GM19467 (cell line): ENCODE measurements at regions not wholly inside any gene's neighbourhood (a gene's known extent, or its start where the extent isn't known, plus 50 kb on each side); places are given as distances from the start of the nearest gene placed in this dataset.

Source experiments
- ATAC-seq: cut with Tn5 transposase; IDR thresholded peaks from one replicate; pipeline ENCODE4 v1.9.1; 2021; ENCODE audit warnings: mild to moderate bottlenecking, moderate library complexity; ENCODE audit not compliant: unreplicated experiment

DNA sequence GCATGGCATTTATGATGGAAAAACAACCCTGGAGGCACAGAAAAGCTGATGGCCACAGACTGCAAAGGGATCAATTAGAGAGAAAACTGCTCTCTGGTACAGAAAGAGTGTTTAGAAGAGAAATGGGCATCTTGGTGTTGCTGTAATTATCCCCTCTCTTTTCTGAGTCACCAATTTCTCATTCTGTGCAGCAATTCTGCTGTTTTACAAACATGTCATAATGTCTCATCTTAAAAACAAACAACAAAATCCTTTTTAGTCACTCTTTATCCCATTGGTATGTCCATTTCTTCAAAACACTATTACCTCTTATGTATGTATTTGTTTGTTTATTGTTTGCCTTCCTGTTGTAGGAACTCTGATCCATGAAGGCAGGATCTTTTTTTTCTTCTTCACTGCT, 73.9 kb upstream of the HK2 start:
- ATAC-seq = no peak

DNA sequence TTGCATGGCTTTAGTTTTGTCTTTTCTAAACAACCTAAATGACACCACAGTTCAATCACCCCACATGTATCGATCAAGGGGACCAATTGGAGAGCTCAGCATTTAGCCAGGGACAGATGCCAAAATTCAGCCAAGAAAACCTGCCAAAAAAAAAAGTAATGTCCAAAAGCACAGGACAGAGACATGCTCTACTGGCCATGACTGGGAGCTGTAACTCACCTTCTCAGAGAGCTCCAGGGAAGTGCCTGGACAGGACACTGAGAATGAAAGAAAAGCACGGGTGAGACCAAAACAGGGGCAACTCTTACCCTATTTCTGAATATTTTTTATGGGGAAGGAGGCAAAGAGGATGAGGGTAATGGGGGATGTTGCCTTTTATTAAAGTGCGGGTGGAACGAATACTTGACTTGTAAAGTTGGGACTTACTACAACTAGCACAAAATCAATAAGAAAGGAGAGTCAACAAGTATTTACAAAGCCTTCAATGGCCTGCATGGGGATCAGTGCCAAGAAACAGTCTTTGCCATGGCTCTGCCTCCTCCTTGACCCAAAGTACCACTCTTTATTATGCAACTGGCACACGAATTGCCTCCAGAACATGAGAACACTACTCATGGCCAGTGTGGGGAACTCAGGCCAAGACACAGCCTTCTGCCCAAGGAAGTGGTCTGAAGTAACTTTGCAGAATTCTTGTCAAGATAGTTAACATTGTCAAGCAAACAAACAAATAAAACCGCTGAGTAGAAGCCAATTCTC, 72.9 kb upstream of the HK2 start:
- ATAC-seq = no peak

DNA sequence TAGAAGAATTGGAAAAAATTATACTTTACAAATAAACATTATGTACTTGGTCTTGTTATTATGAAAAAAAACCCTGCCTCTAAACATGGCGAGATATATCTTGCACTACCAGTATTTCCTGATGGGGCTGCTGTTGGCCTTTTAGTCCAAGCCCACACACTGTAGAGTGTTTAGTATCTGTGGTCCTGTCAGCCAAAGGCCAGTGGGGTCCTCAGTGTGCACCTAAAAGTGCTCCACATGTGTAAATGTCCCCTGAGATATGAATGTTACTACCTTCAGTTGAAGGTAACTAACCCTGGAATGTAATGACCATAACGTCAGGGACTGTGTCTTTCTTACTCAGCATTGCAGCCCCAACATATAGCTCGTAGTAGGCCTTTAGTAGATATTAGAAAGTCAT, 71.1 kb upstream of the HK2 start:
- no peak for ATAC-seq

DNA sequence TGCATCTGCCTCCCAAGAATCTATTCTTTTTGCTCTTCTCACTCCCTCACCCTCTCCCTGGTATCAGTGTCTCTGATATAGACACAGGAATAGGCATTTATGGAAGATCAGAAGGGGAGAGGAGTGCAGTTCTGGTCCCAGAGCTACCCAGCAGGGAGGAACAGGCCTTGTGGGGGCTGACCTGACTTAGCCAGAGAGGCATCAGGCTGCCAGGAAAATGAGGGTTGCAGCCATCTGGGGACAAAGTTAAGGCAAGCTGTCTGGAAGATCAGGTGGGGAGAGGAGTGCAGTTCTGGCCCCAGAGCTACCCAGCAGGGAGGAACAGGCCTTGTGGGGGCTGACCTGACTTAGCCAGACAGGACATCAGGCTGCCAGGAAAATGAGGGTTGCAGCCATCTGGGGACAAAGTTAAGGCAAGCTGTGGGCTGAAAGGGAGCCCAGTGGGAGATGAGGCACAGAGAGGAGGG, 69.9 kb upstream of the HK2 start:
- no peak for ATAC-seq

DNA sequence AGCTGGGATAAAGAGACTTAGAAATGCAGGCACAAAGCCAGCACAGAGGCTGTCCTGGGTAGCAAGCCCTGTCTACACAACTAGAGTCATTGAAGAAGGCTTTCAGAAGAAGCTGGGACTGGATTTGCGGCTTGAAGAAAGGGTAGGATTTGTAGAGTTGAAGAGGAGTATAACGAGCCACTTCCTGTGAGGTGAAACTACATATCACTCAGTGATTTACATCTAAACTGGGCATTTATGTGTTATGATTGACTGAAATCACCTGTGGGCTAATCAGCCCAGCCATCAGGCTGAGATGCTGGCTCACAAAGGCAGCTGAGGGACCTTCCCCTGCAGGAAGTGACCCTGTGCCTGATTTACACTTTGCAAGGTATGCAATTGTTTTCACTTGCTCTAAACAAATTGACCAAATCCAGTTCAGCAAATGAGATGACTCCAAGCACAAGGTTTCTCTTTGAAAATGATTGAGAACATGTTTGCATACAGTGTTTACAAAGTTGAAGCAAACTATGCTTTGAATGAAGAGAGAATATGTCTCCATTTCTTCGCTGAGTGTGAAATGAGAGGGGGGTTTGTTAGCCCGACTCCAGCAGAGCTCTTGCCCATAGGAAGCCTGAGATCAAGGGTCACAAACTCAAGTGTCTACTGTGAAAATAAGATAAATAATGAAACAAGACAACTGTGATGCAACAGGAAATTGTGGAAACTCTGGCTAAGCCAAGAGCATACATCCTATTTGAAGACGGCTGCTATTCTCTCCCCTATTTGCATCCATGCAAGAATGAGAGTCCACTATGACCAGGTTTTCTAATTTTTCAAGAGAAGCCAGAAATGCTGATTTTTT, 69.3 kb upstream of the HK2 start:
- ATAC-seq = no peak

DNA sequence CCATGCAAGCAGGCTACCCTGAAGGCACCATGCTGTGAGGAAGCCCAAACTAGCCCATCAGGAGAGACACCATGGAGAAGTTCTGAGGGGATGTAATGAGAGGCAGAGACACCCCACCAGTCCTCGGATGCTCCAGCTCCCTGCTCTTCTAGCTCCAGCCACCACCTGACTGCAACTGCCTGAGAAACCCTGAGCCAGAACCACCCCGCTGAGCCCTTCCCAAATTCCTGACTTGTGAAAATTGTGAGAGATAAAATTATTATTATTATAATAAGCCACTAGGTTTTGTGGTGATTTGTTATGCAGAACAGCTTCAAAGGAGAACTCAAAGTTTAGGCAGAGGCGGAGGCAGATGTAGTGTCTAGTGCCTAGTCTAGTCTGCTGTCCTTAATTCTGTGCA, 67.1 kb upstream of the HK2 start:
- ATAC-seq = no peak

DNA sequence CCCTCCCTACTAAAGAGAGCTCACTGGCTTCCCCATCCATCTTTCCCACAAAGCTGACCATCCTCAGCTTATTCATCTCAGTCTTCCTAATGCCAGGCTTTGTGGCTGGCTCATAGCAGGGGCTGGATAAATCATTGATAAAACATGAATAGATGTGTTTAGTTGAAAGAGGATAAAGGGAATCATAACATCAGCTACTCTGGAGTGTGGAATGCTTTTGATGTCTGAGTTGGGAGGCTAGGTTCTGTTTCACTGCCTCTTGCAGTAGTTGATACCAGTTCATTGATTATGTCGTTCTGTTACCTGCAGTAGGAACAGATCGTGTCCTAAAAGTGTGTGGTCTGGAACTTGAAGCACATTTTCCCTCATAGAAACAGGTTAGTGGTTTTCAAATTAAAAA, 66.3 kb upstream of the HK2 start:
- ATAC-seq = no peak

DNA sequence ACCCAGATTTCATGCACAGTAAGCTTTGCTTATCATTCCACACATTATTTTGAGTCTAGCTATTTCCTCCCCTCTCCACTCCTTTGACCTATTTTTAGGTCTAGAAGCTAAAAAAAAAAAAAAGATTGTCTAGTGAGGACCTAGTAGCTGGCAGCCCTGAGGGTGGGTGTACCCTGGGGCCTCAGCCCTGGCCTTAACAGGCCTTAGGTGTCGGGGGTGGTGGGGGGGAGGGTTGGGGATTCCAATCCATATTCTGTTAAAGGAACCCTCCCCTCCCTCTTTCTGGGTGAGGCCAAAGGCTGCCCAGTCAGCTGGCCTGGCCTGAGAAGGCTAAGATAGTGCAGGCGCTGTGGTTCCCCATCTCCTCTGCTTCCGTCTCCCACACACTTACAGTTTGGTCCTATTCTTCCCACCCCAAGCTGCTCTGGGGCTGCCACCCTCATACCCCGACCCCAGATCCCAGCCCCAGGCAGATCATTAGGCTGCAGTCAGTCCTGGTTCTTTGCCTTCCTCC, 65.5 kb upstream of the HK2 start:
- ATAC-seq = no peak

DNA sequence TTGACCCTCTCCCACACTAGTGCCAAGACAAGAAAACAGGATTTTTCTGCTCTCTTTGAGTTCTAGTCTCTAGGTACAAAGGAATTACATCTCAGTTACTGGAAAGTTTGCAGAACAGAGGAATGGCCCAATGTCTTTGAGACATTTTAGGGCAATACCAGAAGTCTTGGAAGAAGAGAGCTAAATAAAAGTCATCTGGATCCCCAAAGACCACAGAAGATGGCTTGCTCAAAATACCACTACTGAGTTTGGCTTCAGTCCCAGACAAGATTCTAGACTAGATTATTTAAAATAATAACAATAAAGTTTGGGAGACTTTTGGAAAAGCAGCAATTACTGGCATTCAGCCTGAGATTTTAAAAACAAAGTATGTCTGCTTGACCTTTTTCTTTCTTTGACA, 61.9 kb upstream of the HK2 start:
- no peak for ATAC-seq

DNA sequence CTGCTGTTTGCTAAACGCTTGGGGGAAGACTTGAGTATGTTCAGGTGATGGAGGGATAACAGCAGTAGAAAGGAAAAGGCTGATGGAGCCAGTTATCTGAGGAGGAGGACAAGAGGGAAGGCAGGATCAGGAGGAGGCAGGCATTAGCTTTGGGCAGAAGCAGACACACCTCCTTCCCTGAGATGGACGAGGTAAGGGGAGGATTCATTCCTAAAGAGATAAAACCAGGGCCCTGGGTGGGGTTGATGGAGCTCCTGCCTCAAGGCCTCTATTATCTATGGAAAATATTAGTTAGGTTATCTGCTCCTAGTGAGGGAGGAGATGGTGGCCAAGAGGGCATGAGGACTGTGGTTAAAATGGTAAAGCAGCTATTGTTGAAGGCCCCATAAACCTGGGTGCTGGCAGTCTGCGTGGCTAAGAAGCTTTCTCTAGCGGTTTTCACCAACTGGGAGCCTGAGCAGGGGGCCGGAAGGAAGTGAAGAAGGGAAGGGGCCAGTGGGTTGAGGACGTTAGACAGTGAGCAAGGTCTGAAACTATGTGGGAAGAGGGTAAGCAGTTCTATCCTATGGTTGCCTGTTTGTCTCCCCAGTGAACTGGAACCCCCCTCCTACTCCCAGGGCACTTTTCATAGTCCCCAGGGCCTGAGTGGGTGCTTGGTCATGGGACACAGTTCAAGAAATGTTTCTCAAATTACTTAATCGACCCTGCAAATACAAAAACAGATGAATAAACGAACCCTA, 56.6 kb upstream of the HK2 start:
- ATAC-seq = peak; percentile 64

DNA sequence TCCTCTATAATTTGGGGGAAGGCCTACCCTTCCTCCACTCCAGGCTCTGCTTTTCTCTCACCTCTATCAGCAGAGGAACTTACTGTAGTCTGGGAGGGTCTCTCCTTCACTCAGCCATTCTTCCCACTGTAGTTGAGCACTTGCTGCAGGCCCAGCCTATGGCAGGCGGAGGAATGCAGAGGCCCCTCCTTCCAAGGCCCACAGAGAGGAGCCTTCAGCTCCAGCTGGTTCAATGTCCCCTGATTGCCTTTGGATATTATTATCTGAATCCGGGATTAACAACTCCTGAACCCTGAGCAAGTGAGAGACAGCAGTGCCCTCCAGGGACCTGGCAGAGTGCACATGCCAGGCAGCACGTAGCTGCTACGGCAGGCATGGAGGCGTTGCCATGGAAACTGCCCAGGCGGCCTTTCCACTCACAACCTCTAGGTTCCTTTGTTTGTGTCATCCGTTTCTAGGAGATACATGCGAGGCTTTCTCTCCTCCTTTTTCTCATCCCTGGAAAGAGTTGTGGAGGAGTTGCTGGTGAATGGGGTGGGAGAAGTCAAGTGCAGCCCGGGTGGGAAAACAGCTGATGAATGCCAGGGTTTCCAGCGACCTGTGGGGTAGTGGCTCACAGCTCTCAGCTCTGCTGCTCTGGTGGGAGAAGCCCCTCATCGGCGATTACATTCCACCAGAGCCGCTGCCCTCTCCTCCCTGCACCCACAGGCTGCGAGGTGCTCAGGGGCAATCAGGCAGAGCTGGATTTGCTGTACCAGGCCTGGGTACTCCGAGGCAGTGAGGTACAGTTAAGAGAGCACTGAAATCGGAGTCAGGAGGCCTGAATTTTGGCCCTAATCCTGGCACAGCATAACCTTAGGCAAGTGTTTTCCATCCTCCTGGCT, 55.3 kb upstream of the HK2 start:
- ATAC-seq = no peak

DNA sequence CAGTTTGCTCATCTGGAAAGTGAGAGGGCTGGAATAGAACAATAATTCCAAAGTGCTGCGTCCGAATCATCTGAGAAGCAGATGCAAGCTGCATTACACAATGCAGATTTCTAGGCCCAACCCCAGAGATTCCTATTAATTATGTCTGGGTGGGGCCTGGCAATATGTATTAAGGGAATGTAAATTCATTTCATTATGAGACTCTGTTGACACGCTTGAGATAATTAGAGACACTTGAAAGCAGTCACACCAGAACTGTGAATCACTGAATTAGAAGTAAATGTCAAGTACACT, 54.7 kb upstream of the HK2 start:
- no peak for ATAC-seq

DNA sequence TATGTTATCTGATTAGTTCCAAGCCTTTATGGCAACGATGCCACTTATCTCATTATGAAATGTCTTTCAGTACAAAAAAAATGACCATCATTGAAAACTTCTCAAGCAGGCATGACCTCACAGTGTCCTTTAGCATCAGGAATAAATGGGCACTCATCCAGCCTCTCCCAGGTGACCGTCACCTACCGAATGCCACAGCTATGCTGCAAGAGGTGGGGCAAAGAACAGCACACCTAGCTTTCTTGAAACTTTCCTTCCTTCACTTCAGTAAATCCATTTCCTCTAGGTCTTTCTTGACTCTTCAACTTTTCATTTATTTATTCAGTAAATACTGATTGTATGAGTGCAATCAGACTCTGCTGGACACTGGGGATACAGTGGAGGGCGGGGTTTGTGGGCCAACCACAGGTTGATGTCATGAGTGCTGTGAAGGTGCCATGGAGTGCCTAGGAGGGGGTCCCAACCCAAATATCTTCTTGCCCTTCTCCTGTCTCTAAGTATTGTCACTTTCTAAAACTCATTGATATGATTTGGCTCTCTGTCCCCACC, 54.3 kb upstream of the HK2 start:
- no peak for ATAC-seq
